ENCODE measurements at regions not wholly inside any gene's neighbourhood (a gene's known extent, or its start where the extent isn't known, plus 50 kb on each side); places are given as distances from the start of the nearest gene placed in this dataset.

DNA sequence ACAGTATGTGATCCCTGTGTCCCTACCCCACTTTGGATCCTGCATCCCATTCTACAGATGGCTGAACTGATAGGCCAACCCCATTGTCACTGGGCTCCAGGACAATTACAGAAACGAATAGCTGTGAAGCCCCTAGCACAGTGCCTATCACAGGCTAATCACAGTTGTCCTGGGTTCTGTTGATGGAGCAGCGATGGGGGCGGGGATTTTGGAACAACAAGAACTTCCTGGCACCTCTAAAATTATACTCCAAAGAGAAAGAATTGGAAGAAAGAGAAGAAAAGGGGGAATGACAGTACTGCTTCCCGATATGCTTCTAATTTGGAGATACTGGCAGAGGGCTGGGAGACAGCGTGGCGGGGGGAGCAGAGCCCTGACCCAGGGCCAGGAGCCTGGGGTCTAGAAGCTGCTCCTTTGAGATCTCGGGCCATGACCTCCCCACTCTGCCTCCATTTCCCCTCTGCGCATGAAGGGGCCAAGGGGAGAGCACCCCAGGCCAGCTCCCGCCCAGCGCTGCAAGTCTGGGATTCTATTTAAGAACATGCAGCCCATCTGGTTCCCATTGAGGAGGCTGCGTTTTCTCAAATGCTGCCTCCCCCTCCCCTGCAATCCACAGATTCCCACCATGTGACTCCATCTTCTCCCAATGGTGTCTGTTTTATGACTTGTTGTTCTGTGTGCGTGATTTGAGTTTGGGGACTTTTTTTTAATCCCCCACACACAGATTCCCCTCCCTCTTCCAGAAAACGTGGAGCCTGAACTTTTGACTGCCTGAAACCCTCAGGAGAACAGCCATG lies 202.7 kb downstream of the CYP26B1 start:
- no peak for TF ChIP-seq EZH2phosphoT487 (IDR thresholded peaks at IDR 0.05; ENCODE audit: insufficient read depth, low read depth)
- no peak for TF ChIP-seq EZH2 (IDR thresholded peaks at IDR 0.05; ENCODE audit: insufficient read depth, poor library complexity, severe bottlenecking)

Data from GM23248 (cell line).